ENCODE measurements at regions not wholly inside any gene's neighbourhood (a gene's known extent, or its start where the extent isn't known, plus 50 kb on each side); places are given as distances from the start of the nearest gene placed in this dataset.

- TF ChIP-seq CTCF (IDR thresholded peaks at IDR 0.05), result no peak
- TF ChIP-seq POLR2A (IDR thresholded peaks at IDR 0.05), result no peak
Measured at GRCh38 chr13:30022256-30022655, 171.8 kb upstream of the UBL3 start.
